GM10266 (cell line): ENCODE measurements at regions not wholly inside any gene's neighbourhood (a gene's known extent, or its start where the extent isn't known, plus 50 kb on each side); places are given as distances from the start of the nearest gene placed in this dataset.
"Not testable (repeated sequence)": the region's sequence is repeated elsewhere in the genome, so short reads cannot be mapped to it uniquely, and the experiment has no call there.

Source experiments
- DNase-seq: peaks from one replicate; pipeline ENCODE4 v3.0.0; 2012; ENCODE audit errors: extremely low spot score
- CTCF ChIP-seq: IDR thresholded peaks from 2 replicates; pipeline ENCODE4 v1.5.1; 2012; ENCODE audit warnings: mild to moderate bottlenecking, low read depth; ENCODE audit not compliant: control insufficient read depth, insufficient read depth; ENCODE audit errors: missing control alignments

DNA sequence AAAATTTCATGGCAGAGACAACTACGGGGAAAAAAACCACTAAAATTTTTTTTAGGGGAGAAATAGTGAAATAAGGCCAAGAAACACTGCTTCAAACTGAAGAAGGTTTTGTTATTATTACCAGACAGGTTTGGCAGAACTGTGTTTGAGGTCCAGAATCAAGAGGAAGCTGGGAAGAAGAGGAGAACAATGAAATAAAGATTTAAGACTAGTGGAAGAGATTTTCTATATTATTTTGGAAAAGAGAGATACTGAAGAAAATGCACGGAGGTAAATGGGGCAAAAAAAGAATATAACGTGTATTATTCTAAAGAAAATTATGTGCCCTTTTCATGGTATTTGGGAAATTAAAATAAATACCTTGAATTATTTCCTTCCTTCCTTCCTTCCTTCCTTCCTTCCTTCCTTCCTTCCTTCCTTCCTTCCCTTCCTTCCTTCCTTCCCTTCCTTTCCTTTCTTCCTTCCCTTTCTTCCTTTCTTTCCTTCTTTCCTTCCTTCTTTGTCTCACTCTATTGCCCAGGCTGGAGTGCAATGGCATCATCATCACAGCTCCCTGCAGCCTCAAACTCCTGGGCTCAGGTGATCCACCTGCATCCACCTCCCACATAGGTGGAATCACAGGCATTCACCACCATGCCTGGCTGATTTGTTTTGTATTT lies 124.3 kb downstream of the GJA1 start:
- TF ChIP-seq CTCF, result no peak
- DNase-seq, result no peak

- TF ChIP-seq CTCF, result no peak
- DNase-seq, result no peak
Measured at GRCh38 chr6:121560476-121560875, 125.0 kb downstream of the GJA1 start.

GRCh38 chr6:121563286-121563685 lies 127.8 kb downstream of the GJA1 start:
- DNase-seq, result no peak
- TF ChIP-seq CTCF, result no peak

DNA sequence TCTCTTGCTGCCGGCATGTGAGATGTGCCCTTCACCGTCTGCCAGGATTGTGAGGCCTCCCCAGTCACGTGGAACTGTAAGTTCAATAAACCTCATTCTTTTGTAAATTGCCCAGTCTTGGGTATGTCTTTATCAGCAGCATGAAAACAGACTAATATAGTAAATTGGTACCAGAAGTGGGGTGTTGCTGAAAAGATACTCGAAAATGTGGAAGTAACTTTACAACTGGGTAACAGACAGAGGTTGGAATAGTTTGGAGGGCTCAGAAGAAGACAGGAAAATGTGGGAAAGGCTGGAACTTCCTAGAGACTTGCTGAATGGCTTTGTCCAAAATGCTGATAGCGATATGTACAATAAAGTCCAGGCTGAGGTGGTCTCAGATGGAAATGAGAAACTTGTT lies 129.1 kb downstream of the GJA1 start:
- DNase-seq, result not testable (repeated sequence)

DNA sequence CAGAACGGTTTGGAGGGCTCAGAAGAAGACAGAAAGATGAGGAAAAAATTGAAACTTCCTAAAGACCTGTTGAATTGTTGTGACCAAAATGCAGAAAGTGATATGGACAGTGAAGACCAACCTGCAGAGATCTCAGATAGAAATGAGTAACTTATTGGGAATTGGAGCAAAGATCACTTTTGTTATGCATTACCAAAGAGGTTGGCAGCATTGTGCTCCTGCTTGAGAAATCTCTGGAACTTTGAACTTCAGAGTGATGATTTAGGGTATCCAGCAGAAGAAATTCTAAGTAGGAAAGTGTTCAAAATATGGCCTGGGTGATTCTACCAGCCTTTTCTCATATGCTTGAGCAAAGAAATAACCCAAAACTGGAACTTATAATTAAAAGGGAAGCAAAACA lies 136.0 kb downstream of the GJA1 start:
- no peak for TF ChIP-seq CTCF
- no peak for DNase-seq

DNA sequence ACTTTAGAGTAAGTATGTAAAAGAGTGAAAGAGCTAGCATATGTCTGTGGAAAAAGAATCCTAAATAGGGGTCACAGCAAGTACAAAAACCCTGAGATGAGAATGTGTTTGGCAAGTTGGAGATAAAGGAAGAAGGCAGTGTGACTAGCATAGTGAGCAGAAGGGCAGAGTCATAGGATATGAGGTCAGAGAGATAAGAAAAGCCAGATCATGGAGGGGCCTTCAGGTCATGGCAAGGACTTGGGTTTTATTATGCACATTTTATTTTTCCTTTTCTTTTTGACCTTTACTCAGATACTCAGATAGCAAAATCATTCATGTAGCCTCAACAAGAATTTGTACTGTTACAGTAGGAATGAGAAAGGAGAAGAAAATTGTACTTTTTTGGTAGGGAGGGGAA lies 138.0 kb downstream of the GJA1 start:
- DNase-seq, result no peak
- TF ChIP-seq CTCF, result no peak

DNA sequence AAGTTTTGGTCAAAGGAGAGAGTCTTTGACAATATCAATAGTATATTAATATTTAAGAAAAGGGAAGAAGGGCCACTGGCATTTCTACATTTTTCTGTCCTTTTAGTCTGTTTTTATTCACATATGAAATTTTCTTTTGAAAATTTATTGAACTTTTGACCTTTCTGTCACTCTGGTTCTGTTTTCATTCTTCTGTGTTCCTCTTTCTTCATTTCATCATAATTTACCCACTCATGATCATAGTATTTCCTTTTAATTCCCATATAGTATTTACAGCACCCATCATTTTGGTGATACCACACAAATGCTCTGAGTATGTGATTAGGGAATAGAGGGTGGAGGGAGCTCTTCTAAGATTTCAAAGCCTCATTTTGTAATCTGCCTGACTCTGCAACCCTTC lies 142.8 kb downstream of the GJA1 start:
- DNase-seq, result no peak
- no peak for TF ChIP-seq CTCF

DNA sequence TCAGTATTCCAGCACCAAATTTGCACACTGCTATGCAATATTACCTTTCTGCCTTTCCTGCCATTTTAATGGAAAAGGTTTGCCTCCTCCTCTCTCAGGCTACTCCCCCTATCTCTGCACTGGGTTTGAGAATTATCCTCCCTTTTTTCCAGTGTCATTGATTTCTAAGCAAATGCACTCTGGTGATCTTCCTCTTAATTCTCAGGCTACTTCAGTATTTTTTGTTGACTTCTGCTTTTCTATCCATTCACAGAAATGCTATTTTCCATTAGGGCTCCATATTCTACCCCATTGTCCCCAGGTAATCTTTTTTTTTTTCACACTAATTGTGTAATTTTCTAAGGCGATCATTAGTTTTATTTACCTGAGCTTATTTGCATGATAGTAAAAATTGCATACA lies 144.0 kb downstream of the GJA1 start:
- no peak for TF ChIP-seq CTCF
- no peak for DNase-seq
